HG03196 (cell line): ENCODE measurements at regions not wholly inside any gene's neighbourhood (a gene's known extent, or its start where the extent isn't known, plus 50 kb on each side); places are given as distances from the start of the nearest gene placed in this dataset.
"Not testable (repeated sequence)": the region's sequence is repeated elsewhere in the genome, so short reads cannot be mapped to it uniquely, and the experiment has no call there.

ENCODE experiments used
- ATAC-seq: cut with Tn5 transposase; IDR thresholded peaks from one replicate; pipeline ENCODE4 v1.9.1; 2021; ENCODE audit not compliant: unreplicated experiment

DNA sequence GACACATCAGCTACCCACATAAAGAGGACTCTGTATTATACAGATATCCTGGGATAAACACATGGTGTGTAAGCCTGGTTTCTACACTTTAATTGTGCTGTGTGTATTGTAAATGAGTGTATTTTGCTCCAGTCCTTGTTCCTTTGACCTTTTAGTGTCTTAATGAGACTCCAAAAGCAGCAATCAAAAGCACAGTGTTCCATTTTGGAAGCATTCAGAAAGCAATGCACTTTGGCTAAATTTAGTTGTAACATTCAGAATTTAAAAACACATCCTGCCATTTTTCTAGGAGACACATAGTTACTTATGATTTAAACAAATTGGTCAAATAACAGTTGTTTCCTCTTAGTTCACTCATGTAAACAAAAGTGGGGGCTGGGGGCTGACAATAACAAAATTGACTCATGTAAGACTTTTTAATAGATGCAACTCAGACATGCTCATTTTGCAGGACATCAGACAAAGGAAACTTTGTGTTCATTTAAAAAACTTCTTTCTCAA is 122.2 kb downstream of the GPR37 start:
- no peak for ATAC-seq

DNA sequence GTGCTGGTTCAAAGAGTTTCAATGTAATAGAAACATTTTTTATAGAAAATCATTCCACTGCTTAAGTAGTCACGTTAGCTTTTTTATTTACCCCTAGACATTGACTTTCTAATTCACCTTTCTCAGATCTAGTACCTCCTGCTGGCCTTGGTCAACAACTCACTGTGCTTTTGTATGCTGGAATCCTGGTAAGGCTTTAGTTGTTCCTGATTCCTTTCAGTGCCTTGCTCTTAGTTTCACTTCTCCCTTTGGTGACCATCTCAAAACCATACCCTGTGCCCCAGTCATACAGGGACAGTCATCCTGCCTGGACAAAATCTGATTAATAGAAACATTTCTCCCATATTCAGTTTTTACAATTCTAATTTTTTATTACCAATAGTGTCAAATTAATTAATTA is 130.2 kb downstream of the GPR37 start:
- no peak for ATAC-seq

DNA sequence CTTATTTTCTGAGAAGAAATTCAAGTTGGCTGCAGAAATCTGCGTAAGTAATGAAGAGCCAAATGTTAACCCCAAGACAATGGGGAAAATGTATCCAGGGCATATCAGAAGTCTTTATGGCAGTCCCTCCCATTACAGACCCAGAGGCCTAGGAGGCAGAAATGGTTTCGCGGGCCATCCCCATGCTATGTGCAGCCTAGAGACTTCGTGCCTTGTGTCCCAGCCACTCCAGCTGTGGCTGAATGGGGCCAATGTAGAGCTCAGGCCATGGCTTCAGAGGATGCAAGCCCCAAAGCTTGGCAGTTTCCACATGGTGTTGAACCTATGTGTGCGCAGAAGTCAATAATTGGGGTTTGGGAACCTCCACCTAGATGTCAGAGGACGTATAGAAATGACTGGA is 131.9 kb downstream of the GPR37 start:
- ATAC-seq, result no peak

DNA sequence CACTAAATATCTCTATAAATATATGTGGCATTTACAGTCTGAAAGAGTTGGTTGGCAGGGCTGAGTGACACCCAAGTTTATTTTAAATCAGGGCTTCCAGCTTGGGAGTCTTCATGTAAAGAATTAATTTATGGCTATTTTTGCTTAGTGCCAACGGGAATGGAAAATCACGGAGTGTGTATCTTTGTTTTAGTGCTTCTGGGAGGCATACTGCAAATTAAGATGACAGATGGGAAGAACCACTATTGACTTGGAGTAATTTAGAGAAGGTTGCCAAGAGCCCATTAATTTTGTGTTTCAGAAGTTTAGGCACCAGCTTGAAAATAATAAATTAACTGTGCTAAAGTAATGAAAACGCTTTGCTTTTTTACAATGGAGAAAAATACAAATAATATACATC is 135.2 kb downstream of the GPR37 start:
- no peak for ATAC-seq

DNA sequence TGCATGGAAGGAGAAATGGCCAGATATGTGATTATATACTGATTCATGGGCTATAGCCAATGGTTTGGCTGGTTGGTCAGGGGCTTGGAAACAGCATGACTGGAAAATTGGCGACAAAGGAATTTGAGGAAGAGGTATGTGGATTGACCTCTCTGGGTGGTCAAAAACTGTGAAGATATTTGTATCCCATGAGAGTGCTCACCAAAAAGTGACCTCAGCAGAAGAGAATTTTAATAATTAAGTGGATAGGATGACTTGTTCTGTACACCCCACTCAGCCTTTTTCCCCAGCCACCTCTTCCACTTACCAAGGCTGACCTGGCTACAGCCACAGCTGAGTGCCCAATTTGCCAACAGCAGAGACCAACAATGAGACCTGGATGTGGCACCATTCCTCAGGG is 146.7 kb downstream of the GPR37 start:
- ATAC-seq, result no peak

DNA sequence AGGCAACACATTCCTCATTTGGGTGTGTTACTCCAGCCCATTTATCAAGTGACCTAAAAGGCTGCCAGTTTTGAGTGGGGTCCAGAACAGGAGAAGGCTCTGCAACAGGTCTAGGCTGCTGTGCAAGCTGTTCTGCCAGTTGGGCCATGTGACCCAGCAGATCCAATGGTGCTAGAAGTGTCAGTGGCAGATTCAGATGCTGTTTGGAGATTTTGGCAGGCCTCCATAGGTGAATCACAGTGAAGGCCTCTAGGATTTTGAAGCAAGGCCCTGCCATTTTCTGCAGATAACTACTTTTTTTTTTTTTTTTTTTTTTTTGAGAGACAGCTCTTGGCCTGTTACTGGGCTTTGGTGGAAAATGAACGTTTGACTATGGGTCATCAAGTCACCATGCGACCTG is 147.5 kb downstream of the GPR37 start:
- not testable (repeated sequence) for ATAC-seq

DNA sequence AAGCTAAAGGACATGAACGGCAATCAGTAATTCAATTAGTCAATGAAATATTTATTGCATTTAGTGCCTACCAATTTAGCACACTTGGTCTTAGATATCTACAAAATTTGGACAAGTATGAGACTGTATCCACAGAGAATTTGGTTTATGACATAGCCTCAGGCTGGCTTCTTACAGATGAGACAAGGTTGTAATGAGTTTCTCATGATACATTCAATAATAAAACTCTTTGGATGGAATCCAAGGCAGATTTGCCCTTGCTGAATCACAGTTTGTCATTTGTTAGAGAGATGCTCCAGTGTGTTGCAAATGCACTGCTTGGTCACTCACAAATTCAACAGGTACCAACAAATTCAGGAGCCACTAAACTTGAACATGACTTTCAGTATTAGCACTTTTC is 162.5 kb downstream of the GPR37 start:
- no peak for ATAC-seq

DNA sequence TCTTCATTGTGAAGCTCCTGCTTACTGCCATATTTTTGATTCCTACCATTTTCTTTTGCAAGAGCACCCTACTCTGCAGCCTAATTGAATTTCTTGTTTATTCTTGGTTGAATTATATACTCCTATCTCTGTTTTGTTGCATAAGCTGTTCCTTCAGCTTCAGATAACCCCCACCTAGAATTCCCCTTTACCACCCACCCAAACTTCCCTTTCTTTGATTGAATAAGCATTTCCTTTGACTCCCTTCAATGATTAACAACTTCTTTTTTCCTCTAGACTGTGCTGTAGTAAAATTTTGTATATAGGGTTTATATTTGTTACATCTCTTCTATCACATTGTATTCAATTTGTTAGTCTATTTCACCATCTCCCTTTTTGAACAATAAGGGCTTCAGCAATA is 168.1 kb downstream of the GPR37 start:
- ATAC-seq, result no peak

DNA sequence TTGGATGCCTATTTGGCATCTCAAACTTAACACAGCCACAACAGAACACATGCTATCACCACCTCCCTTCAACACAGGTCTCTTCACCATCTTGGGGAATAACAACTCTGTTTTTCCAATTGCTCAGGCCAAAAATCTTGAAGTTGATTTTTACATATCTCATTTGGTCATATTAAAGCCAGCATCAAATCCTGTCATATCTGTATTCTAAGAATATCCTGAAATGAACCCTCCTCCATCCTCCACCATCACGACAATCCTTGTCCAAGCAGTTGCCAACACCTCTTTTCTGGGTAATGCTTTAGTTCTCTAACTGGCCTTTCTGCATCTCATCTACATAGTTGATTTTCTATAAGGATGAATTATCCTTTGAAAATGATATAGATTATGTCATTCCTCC is 168.7 kb downstream of the GPR37 start:
- ATAC-seq, result no peak

DNA sequence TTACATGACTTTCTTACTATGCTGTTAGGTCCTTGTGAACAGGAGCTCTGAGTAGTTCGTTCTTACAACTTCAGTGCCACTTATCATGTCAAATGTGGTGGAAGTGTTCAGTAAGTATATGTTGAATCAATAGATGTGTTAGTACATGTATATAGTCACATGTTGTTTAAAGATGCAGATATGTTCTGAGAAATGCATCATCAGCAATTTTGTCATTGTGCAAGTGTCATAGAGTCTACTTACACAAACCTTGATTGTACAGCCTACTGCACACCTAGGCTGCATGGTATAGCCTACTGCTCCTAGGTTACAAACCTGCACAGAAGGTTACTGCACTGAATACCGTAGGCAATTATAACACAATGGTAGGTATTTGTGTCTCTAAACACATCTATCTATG is 174.8 kb downstream of the GPR37 start:
- no peak for ATAC-seq

DNA sequence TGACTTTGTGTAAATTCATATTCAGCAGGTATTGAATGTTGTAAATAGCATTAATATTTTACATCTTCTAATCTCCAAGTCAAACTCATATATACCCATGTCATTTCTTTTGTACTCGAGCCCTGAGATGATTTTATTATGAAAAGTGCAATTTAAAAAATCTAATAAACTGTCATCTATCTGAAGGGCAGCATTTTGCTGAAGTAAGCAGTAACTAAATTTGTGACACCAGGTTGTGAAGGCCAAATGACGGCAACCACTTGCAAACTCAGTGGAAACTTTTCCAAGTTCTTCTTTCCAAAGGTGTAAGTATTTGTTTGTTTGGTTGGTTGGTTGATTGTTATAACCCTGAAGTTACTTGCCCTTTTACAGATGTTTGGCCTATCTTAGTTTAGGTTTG is 188.3 kb downstream of the GPR37 start:
- no peak for ATAC-seq

DNA sequence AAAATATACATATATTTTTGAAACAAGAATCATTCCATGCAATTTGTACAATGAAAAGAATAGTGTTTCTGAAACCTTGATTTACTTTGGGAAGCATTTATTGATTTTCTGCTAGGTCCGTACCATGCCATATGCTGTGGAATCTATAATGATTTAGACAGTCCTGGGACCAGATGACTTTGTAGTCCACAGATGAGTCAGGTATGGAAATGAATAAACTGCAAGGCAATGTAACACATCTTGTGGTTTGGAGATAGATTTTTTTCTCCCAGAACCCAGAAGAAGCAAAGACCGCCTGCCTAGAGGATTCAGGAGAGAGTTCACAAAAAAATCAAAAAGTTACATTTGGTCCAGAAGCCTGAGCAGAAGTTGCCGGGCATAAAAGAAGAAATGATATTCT is 190.4 kb downstream of the GPR37 start:
- no peak for ATAC-seq

DNA sequence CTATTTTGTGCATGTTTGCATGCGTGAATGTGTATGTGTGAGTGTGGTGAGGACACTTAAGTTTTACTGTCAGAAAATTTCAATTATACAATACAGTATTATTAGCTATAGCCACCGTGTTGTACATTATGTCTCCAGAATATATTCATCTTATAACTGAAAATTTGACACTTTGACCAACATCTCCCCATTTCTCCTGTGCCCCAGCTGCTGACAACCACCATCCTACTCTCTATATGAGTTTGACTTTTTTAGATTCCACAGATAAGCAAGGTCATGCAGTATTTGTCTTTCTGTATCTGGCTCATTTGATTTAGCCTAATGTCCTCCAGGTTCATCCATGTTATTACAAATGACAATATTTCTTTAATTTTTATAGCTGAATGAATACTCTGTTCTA is 195.0 kb downstream of the GPR37 start:
- ATAC-seq, result no peak

DNA sequence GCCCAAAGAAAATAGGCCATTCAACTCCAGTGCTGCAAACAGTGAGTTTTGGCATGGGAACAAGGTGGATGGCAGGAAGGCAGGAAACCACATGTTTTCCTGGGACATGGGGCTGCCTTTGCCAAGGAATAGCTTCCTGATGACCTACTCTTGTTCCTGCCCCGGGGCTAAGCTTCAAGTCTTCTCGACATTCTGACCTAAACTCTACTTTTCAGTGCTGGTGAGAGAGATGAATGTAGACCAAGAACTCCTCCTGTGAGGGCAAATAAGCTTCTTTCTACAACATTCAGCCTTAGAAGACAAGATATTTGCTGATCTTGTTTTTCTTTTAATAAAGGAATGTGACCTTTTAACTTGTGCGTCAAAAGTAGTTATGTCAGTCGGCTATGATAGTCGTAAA is 199.0 kb downstream of the GPR37 start:
- ATAC-seq, result no peak

DNA sequence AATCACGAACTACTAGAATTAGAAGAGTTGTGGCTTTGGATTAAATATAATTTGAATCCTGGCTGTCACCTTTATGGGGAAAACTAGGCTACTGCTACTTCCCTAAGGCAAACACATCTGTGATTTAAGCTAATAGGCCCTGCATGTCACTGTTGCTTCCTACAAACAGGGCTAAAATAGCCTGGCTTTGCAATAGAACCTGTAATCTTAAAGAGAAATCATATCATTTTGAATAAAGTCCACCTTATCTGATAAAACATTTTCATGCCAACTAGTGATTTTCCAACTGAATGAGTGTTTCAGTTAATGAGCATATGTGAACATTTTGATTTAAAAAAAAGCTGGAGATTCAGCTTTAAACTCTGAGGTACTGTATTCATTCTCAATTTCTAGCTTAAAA is 208.0 kb downstream of the GPR37 start:
- no peak for ATAC-seq

DNA sequence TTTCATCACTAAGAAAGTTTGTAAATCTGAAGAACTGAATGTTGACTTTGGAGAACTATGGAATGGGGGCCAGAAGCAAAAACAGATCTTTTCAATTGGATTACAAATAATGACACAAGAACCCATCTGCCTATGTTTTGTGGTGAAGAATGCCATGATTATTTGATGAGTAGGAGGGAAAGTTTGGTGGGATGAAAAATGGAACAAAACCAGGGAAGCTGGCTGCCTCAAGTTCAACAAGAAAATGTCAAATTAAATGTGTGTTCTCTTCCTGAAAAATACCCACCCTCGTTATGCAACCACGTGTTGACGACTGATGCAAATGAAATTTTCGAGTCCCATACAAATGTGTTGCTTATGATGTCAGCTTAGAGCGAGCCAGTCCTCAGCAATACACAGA is 208.5 kb downstream of the GPR37 start:
- no peak for ATAC-seq

DNA sequence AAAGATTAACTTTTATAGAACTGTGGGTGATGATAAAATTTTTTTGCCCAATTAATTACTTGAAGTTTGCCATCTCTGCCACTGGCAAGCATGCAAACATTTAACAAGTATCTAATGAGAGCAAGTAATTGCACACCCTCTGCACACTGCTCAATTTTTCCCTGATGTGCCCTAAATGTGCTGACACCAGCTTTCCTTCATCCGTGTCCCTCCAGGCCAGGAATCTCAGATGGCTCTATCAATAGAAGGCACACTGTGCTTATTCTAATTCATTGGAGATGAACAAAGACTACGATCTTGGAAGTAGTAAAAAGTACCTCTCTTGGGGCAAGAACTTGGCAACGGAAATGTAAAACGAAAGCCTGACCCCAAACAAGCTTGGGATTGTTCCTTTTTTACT is 212.1 kb downstream of the GPR37 start:
- ATAC-seq, result no peak

DNA sequence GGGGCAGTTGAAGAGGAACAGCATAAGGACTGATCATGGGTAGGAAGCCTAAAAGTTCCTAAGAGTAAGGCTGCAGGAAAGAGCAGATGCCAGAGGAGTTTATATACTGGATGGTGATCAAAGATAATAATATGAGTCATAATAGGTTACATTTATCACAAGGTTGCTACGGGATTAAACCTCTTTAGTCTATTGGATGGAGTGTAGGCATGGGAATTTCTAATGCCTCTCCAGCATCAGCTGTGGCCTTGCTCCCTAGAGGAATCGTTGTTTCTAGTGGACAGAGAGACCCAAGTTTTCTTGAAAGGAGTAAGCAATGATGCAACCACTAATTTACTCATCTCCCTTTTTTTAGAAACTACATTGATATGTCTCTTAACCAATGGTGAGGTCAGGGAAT is 213.4 kb downstream of the GPR37 start:
- ATAC-seq, result no peak

DNA sequence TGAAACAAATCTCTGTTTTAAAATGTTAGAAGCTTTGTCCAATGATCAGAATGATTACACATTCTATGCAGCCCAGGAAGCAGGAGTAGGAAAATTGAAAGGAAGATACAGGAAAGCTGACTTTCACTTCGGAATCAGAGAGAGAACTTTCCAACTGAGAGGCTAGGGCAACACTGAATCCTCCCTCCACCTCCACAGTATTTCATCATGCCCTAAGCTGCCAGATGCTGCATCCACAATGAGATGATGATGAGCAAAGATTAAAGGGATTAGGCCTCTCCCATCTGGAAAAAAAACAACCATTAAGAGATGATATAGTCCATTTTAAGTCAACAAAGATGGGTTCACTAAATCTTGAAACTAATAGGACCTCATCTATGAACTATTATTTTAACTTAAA is 215.6 kb downstream of the GPR37 start:
- ATAC-seq, result no peak

DNA sequence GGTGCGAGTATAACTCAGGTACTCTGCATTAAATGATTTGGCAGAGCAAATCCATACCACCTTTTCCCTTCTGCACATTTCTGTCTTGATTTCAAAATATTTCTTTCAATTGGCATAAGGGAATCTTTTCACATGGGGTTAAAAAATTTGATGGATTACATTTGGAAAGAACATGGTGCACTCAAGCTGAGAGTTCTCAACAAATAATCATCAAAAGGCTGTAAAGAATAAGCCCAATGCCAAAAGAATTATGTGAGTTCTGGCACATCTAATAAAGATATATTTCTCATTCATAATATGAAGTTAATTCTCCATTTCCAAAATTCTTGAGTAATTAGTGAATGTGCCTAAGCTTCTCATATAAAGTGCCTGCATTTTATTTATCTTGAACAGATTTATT is 223.1 kb downstream of the GPR37 start:
- no peak for ATAC-seq

DNA sequence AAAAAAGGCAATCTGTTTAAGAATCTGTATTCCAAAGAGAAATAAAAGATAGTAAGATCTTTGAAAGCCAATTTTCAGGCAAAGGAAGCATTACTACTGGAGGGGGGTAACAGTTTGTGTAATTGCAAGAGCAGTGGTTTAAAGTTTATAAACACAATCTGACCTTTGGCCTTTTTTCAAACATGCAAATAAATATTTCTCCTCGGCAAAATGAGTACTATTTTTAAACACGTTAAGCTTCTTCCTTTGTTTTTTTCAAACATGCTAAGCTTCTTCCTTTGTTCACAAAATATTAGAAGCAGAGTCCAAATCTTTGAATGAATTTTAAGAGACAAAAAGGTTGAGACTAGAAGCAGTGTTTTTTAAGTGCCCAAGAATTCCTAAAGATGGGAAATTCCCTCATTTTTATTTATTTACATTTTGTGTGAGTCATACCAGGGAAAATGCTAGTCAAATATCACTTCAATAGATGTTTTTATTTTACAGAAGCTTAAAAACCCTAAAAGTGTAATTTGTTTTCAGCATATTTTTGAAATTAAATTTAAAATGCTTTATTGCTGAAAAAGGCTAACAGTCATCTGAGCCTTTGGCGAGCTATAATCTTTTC is 229.3 kb downstream of the GPR37 start:
- no peak for ATAC-seq

DNA sequence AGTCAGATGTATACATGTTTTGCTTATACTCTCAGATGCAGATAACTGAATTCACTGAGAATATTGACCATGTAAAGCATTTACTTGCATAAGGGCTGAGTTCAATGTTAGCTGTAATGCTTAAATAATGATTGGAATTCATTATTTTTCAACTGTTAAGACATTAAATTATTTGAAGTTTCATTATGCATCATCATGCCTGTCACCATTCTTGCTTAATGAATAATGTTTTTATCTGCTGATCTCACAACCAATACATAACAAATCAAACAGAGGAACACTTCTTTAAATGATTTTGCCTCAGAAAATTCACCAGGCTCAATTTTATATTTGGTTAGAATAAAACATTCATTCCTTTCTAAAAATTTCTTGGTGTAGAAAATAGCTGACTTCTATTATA is 233.4 kb downstream of the GPR37 start:
- ATAC-seq, result no peak

DNA sequence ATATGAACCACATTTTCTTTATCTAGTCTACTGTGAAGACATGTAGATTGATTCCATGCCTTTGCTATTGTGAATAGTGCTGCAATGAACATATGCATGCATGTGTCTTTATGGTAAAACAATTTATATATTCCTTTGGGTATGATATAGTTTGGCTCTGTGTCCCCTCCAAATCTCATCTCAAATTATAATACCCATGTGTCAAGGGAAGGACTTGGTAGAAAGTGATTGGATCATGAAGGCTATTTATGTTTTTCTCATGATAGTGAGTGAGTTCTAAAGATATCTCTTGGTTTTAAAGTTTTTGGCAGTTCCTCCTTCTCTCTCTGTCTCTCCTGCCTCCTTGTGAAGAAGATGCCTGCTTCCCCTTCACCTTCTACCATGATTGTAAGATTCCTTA is 248.7 kb downstream of the GPR37 start:
- no peak for ATAC-seq
